ENCODE measurements at regions not wholly inside any gene's neighbourhood (a gene's known extent, or its start where the extent isn't known, plus 50 kb on each side); places are given as distances from the start of the nearest gene placed in this dataset.

DNA sequence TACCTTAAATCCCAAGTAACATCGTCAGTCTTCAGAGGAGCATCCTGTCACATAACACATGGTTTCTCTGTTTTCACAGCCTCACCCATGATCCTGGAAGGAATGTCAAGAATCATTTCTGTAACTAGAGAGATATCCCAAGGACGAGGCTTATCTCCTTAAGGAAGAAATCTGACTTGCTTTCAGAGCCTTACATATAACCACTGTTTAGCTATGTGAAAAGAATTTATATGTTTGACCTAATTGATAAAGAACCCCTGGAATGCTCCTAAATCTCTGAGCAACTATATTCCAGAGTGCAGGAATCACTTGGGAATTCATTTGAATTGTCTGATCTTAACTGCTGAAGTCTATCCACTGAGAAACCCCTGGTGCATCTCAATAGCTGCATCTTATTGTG is 243.1 kb downstream of the ALDH8A1 start:
- DNase-seq = no peak

DNA sequence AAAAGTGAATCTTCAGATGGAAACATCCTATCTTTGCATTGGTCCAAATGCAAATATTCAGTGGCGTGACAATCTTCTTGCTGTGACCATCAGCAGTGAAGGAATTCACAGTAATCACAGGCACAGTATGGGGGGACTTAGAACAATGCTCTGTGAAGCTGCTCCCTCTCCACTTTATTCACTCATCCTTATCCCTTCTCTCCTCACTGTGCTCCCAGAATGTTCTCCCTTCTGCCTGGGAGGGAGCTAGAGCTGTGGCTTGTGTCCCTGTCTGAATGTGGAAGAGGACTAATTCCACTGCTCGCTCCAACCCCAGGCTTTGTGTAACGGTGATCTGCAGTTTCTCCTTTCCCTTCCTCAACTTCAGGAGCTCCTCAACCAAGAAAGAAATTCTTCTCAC is 243.7 kb downstream of the ALDH8A1 start:
- no peak for DNase-seq

DNA sequence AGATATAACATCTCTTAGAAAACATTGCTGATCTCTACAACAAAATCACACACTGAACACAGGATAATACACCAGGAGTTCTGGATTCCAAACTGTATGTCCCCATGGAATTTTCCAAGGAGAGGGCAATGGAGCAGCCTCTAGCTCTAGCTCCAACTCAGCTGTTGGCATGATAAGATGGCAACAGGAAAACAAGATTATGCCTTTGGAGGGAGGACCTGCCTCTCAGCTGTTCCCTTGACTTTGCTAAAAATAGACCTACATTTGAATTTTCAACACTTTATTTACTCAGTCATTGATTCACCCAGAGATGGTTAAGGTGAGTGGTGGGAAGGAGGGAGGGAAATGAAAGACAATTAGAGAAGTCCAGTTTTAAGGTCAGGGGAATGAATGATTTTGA is 246.7 kb downstream of the ALDH8A1 start:
- no peak for DNase-seq

DNA sequence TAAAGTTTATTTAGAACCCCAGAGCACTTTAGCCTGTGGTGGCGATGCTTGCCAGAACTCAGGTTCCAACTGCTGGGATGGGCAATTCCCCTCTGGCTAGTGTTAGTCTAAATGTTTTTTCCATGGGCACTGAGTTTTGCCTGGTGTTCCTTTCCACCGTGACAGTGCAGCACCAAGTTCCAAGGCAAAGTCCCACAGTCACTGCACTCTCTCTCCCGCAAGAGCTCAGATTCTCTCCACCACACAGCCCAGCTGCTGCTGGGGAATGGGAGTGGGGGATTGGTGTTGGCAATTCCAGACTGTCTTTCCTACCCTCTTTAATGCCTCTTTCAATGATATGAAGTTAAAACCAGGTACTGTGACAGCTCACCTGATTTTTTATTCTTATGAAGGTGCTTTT is 247.6 kb downstream of the ALDH8A1 start:
- DNase-seq = no peak

DNA sequence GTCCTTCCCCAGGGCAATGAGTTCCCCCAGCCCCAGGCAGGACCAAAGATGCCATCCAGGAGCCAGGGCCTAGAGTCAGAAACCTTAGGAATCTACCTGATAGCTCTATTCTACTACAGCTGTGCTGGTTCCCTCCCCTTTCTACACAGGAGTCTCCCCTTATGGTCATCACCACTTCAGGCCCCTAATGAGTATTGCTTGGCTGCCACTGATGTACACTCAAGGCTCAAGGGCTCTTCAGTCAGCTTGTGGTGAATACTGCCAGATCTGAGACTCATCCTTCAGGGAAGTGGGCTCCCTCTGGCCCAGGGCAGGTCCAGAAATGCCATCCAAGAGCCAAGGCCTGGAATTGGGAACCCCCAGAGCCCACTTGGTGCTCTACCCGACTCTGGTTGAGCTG is 248.6 kb downstream of the ALDH8A1 start:
- DNase-seq = no peak

DNA sequence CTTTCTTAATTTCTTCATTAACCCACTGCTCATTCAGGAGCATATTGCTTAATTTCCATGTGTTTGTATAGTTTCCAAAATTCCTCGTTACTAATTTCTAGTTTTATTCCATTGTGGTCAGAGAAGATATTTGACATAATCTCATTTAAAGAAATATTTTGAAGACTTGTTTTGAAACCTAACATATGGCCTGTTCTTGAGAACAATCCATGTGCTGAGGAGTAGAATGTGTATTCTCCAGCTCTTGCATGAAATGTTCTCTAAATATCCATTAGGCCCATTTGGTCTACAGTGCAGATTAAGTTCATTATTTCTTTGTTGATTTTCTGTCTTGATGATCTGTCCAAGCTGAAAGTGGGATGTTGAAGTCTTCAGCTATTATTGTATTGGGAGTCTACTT is 251.7 kb downstream of the ALDH8A1 start:
- DNase-seq = no peak

DNA sequence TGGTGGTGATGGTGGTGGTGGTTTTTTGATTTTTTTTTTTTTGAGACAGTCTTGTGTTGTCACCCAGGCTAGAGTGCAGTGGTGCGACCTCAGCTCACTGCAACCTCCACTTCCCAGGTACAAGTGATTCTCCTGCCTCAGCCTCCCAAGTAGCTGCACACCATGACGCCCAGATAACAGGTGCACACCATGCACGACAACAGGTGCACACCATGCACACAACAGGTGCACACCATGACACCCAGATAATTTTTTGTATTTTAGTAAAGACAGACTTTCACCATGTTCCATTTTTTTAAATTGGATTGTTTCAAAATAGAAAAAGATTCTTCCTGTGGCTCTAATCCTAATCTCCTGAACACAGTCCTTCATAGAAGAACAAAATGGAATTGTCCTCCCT is 257.9 kb downstream of the ALDH8A1 start:
- no peak for DNase-seq

DNA sequence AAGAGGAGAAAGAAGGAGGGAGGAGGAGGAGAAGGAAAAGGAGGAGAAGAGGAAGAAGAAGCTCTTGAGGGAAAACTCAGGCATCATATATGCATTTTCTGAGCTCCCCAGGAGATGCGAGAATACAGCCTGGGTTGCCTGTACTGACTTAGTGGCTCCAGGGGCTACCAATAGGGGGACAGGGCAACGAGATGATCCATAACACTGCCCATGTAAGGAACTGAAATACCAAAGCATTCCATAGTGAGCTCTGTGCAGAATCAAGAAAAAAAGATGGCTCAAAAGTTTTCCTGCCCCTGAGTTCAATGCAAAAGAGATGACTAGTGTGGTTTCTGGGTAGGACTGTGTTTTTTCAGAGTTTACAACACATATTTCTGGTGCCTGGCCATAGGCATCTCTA is 258.7 kb downstream of the ALDH8A1 start:
- no peak for DNase-seq

DNA sequence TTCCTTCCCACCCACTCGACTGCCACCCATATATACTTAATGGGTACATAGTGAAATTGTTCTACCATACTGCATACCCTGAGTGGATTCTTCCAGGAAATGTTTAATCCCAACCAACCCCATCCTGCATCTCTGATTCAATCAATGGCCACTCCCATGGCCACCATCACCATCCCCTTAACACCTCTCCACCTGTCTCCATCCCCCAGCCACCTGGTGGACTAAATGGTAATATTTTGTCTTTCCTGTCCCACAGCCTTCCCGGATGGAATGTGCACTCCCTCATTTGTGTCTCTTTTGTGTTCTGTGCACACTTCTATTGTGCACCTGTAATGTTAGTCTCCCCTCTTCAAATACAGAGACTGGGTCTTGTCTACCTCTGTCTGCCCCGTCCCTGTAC is 259.9 kb downstream of the ALDH8A1 start:
- DNase-seq = peak; percentile 38

DNA sequence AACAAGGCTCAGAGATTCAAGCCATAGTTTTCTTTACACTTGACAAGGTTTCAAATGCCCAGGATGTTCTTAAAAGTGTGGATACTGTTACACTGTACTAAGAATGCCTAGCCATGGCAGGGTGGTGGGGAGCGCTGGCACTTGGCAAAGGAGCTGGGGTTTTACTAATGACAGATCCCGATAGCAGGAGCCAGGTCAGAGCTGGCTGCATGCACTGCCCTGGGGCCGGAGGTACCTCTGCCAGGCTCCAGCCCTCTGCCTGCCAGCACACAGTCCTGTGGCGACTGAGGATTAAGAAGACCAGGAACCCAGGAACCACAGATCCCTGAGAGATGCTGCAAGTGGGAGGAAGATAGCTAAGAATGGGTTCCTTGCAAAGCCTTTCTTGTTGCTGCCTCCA is 260.3 kb downstream of the ALDH8A1 start:
- DNase-seq = no peak

DNA sequence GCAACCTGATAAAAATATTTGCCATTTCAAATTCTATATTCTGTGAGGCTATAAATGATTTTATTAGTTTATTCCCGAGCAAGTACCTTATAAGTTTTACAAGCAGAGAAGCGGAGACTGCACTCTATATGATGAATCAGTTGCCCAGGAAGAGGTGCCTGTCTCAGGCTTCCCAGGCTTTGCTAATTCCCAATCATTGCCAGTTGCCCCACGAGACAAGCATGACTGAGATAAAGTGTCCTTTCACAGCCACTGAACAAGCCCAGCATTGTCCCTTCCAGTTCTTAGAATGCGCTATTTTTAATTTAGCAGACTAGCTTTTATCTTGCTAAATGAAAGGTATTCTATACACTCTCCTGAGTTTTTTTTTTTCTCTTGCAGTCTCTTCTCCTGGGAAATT is 260.7 kb downstream of the ALDH8A1 start:
- DNase-seq = no peak

DNA sequence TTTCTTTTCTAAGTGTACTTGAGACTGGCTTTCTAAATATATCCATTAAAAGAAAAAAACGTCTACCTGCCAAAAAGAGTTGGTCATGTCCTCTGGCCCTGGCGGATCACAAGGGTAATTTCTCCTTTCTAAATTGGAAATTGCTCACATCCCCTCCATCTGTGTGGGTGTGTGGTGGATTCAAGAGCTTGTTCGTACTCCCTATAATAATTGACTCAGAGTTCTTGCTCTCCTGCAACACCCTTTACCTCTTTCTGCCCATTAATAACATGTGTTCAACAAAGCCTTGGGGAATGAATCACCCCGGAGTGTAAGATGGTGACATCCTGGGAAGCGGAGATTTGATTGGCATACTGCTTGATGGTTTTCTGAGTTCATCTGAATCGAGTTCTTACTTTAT is 263.8 kb downstream of the ALDH8A1 start:
- DNase-seq = peak; percentile 66

DNA sequence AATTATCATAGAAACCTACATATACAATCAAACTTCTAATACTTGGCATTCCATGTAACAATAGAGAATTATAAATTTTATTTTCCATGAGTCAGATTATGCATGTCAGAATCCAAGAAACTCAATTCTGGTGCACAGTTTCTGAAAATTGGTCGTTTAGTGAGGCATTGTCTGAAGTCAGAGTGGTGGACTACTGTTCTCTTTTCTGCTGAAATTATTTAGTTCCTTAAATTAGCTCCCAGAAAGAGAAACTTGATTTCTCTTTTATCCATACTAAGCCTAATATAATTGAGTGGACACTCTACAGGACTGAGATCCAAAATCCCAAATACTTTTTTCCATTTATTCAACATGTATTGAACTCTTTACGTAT is 265.5 kb downstream of the ALDH8A1 start:
- no peak for DNase-seq

DNA sequence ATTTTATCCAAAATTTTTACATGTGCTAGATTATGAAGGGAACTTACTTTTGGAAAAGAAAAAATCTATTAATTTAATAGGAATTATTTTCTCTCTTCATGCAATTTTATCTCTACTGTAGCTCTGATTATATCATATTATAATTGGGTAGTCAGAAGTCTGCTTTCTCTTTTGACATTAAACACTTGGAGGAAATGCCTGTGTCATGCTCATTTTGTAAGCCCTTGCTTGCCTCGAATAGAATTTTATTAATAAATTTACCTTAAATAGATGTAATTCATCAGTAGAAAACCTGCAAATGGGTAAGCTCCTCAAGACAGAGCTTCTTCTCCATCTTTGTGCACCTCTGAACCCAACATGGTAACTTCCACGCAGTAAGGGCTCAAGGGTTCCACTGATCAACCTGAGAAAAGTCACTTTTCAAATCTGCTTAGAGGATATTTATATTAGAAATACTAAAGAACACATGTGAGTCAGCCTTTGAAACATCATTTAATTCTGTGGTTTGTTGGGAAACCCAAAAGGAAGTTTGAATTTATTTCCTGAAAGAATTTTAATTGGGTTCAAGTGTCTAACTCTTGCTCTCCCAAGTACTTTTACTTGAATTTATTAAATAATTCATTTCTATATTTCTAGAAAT is 266.0 kb downstream of the ALDH8A1 start:
- DNase-seq = no peak

DNA sequence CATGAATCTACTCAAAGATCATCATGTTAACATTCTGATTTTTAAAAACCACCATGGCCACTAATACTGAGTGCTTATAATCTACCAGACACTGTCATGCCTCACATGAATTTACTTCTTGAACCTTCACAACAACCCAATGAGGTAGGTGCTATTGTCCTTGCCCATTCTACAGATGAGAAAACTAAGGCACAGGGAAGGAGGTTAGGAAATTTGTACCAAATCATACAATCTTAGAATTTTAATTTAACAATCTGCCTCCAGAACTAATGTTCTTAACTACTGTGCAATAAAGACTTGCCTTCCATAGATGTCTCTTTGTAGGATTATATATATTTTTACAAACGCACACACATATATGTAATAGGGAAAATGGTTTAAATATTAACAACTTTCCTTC is 269.5 kb downstream of the ALDH8A1 start:
- DNase-seq = no peak

DNA sequence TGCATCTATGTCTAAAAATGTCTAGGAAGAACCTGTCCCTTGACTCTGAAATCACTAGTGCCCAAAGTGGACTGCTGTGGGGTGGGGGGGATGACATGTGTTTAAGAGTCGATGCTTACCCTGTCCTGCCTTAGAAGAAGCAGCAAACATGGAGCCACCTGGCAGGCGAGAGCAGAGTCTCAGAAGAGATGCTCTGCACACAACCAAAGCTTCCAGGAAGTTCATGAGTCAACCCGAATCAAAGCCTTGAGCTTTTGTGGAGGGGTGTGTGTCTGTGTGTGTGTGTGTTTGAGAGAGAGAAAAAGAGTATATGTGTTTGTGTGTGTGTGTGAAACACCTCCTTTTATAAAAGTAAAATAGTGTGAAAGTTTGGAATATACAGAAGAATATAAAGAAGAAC is 269.9 kb downstream of the ALDH8A1 start:
- no peak for DNase-seq

DNA sequence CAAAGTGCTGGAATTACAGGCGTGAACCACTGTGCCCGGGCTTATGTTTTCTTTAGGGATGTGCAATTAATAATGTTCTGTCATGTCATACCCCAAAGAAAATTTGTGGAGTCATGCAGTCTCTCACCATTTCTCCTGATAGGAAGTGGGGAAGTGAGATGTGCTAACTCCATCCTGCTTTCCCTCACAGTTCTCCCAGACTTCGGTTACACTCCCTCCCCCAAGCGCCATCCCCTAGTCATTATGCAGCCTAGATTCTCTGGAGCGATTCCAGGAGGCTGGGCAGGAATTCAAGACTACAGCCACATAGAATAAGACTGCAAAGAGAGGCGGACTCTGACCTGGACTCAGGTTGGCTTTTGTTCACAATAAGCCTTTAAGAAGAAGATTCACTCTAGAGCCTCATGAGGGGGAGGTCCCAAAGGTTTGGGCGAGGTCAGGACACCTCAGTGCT is 271.4 kb downstream of the ALDH8A1 start:
- peak; percentile 67 for DNase-seq

DNA sequence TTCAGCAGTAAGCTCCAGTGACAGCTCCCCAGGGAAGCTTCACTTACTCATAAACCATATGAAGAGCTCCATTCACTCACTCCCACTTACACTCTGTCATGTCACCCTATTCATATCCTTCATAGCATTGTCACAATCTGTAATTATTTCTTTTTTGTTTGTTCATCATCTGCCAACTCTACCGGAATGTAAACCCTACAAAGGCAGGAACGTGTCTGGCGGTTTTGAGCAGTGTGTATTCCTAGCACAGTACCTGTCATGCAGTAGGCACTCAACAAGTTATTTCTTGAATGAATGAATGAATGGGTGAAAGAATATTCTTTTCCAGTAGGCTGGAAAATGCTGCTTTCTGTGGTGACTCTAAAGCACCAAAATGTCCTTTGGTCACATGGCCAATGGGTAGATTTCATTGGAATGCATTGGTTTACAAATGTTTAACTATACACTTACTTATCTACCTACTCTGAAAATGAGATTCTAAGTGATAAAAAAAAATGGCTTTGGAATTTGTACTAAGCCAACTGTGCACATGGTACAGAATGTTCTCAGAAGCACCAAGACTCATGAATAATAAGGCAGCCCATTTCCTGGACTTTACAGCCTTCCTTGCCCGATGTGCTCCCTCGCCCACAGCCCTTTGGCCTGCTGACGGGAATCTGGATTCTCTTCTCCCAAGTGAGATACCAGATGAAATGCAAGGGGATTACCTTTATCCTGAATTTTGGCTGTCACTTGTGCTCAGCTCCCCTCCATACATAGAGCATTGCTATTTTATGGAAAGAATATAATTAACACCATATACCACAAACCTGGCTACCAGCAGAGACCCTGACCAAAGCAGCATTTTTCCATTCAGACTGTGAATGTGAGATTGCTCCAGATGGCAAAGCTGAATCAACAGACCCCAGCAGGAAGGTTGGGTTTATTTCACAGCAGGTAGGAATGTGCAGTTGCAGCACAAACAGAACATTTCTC is 273.3 kb downstream of the ALDH8A1 start:
- DNase-seq = peak; percentile 96

DNA sequence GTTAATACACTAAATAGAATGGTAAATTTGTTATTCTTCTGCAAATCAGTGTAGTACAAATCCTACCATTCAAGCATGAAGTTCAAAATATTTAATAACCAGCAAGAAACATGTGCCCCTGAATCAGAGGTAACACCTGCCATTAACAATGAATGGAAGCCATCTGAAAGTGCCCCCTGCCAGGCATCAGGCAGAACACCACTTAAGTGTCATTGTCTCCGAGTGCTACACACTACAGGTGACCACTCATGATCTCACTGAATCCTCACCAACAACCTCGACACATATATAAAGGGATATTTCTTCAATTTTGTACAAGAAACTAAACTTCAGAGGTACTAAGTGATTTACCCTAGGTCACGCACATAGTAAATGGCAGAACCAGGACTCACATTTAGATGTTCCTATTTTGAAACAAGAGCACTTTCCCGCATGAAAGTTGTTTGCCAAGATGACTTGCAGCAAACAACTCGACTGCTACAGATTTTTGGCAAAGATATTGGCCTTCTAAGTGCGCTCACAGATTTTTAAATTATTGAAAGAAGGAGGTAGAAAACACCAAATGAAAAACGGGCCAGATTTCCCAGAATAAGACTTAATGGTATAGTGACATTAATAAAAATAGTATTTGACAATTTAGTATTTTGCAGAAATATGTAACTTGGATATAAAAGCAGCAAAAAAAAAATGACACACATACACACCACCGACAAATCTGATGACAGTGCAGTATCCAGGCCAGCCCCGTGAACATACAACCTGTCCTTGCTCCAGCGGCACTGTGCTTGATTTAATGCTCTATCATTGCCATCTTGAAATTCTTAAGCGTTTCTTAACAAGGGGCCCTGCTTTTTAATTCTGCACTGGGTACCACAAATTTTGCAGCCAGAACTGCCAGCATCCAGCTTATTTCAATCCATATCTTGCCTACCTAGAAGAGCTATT is 274.5 kb downstream of the ALDH8A1 start:
- peak; percentile 99 for DNase-seq

DNA sequence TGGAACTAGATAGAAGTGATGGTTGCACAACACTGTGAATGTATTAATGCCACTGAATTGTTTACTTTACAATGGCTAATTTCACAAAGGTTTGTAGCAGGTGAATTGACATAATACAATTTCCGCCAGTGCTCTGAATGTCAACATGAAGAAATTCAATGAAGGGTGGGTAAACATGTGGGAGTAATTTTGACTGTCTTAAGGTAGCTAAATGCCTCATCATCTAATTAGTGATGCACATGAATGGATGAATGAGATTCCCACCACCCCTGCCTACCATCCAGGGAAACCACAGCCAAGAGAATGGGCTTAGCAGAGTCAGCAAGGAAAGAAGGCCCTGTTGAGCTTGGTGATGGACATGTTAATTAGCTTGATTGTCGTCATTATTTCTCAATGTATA is 275.3 kb downstream of the ALDH8A1 start:
- DNase-seq = peak; percentile 97

DNA sequence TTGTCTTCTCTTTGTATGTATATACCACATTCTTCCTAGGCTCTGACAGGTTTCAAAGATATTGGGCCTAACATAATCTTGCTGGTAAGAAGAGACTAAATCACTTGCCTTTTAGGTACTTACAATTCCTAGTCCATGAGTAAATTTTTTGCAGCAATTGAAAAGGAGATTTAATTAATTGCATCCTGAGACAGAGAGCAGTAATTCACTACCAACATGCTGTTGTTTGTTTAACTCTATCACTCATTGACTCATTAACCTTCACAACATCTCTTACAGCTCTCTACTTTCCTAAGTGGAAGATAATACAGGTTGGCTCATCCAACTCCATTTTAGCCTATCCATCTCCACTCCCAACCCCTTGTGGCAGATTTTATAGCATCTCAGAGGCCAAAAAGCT is 280.4 kb downstream of the ALDH8A1 start:
- DNase-seq = no peak

DNA sequence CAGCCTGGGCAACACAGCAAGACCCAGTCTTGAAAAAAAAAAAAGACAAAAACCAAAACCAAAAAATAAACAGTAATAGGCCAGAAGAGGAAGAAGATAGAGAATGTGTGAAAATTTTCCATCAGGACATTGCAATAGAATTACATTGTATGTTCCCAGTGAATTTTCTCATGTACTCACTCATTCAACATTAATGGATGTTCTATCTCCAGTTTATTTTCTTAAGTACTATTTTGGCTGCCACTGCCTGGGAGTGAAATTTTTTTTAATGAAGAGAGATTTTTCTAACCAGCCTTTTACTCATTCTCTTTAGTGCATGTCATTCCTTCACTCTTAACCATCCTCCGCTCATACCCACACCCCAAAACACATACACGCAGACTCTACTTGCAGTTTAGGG is 282.8 kb downstream of the ALDH8A1 start:
- no peak for DNase-seq

DNA sequence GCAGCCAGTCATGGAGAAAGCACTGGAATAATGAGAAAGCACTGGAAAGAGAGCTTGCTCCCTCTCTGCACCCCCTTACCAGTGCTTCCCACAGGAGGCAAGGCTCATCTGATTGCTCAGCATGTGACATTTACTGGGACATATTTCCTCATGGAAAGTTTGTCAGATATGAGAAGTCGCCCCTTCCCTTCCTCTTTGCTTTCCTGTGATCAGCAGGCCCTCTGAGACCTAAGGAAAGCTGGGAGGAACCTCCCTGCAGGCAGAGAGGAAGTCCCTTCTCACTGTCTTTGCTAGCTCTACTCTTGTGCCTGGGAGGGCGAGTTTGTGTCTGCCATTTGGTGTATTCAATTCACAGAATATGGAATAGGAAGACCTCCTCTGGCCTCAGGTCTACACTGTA is 283.8 kb downstream of the ALDH8A1 start:
- DNase-seq = no peak
